ENCODE measurements at regions not wholly inside any gene's neighbourhood (a gene's known extent, or its start where the extent isn't known, plus 50 kb on each side); places are given as distances from the start of the nearest gene placed in this dataset.

GRCh38 chr6:9614778-9615177 lies 800.1 kb downstream of the TFAP2A start:
- TF ChIP-seq, protein P1, sequence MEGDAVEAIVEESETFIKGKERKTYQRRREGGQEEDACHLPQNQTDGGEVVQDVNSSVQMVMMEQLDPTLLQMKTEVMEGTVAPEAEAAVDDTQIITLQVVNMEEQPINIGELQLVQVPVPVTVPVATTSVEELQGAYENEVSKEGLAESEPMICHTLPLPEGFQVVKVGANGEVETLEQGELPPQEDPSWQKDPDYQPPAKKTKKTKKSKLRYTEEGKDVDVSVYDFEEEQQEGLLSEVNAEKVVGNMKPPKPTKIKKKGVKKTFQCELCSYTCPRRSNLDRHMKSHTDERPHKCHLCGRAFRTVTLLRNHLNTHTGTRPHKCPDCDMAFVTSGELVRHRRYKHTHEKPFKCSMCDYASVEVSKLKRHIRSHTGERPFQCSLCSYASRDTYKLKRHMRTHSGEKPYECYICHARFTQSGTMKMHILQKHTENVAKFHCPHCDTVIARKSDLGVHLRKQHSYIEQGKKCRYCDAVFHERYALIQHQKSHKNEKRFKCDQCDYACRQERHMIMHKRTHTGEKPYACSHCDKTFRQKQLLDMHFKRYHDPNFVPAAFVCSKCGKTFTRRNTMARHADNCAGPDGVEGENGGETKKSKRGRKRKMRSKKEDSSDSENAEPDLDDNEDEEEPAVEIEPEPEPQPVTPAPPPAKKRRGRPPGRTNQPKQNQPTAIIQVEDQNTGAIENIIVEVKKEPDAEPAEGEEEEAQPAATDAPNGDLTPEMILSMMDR (conservative IDR thresholded peaks at IDR 0.05; ENCODE audit: low read depth, low read length), result no peak
- TF ChIP-seq EZH2phosphoT487 (IDR thresholded peaks at IDR 0.05; ENCODE audit: borderline replicate concordance, low read length), result no peak

Measured in PC-3 (cell line).